IMR-90 (cell line): ENCODE measurements at regions not wholly inside any gene's neighbourhood (a gene's known extent, or its start where the extent isn't known, plus 50 kb on each side); places are given as distances from the start of the nearest gene placed in this dataset.

Experiments used
- ATAC-seq: fragments of 200-7000 bp; cut with Tn5 transposase; 2 replicates; pipeline ENCODE4 v1.9.1; 2020; ENCODE audit warnings: low read depth, mild to moderate bottlenecking, moderate library complexity
- BruUV-seq: library from RNA; stranded (reverse); fragments of 400-500 nt; replicated peaks from 2 replicates; lab custom pipeline; 2021; lab: Mats Ljungman, UMichigan
- CTCF ChIA-PET: fragments of 300-600 bp; formaldehyde crosslinking; extraction: SDS; loops from one replicate; lab custom pipeline; 2021; ENCODE audit warnings: antibody characterized with exemption; lab: Yijun Ruan, JAX
- POLR2A ChIA-PET: fragments of 300-600 bp; sonication (Branson Sonifier 250); formaldehyde crosslinking; loops from one replicate; lab custom pipeline; 2022; ENCODE audit warnings: antibody characterized with exemption; ENCODE audit not compliant: unreplicated experiment; lab: Charles Lee
- DNase-seq: peaks from one replicate; pipeline ENCODE4 v3.0.0; 2013
- H2AFZ ChIP-seq: replicated peaks from 2 replicates; pipeline ENCODE3; 2013; ENCODE audit warnings: low read length, mild to moderate bottlenecking; ENCODE audit not compliant: poor library complexity
- H2AK5ac ChIP-seq: 2 replicates; pipeline ENCODE4 v1.6.1; 2013; ENCODE audit warnings: low read depth, low read length, inconsistent platforms
- H2AK9ac ChIP-seq: replicated peaks from 2 replicates; pipeline ENCODE3; 2013; ENCODE audit warnings: mild to moderate bottlenecking, low read depth, low read length, moderate library complexity; ENCODE audit not compliant: poor library complexity
- H2BK120ac ChIP-seq: 2 replicates; pipeline ENCODE4 v1.6.1; 2013; ENCODE audit warnings: low read depth, low read length, inconsistent platforms
- H2BK15ac ChIP-seq: 3 replicates; pipeline ENCODE4 v1.6.1; 2013; ENCODE audit warnings: low read depth, low read length, inconsistent platforms
- H2BK20ac ChIP-seq: 2 replicates; pipeline ENCODE4 v1.6.1; 2013; ENCODE audit warnings: low read depth, mild to moderate bottlenecking, inconsistent platforms, low read length, moderate library complexity
- H2BK5ac ChIP-seq: 2 replicates; pipeline ENCODE4 v1.6.1; 2013; ENCODE audit warnings: mild to moderate bottlenecking, low read depth, low read length, inconsistent platforms; ENCODE audit not compliant: poor library complexity, severe bottlenecking
- H3K14ac ChIP-seq: replicated peaks from 2 replicates; pipeline ENCODE4 v1.6.1; 2013; ENCODE audit warnings: low read depth, low read length, inconsistent platforms
- H3K18ac ChIP-seq: 2 replicates; pipeline ENCODE4 v1.6.1; 2013; ENCODE audit warnings: low read depth, low read length, control low read depth
- H3K23ac ChIP-seq: 2 replicates; pipeline ENCODE4 v1.6.1; 2013; ENCODE audit warnings: low read depth, low read length, inconsistent platforms
- H3K27ac ChIP-seq: 2 replicates; pipeline ENCODE4 v1.5.1; 2013; ENCODE audit warnings: mild to moderate bottlenecking, control low read depth, low read length; ENCODE audit not compliant: insufficient read depth
- H3K27me3 ChIP-seq: 2 replicates; pipeline ENCODE4 v1.6.1; 2013; ENCODE audit warnings: low read length; ENCODE audit not compliant: control insufficient read depth, insufficient read depth
- H3K36me3 ChIP-seq: 2 replicates; pipeline ENCODE4 v1.6.1; 2013; ENCODE audit warnings: low read length, mixed read lengths; ENCODE audit not compliant: control insufficient read depth, insufficient read depth
- H3K4ac ChIP-seq: 2 replicates; pipeline ENCODE4 v1.6.1; 2013; ENCODE audit warnings: low read depth, low read length, inconsistent platforms
- H3K4me1 ChIP-seq: 2 replicates; pipeline ENCODE4 v1.6.1; 2013; ENCODE audit warnings: low read length, mixed read lengths; ENCODE audit not compliant: control insufficient read depth, insufficient read depth
- H3K4me2 ChIP-seq: 2 replicates; pipeline ENCODE4 v1.6.1; 2013; ENCODE audit warnings: low read depth, mild to moderate bottlenecking, control low read depth, low read length, moderate library complexity
- H3K4me3 ChIP-seq: 2 replicates; pipeline ENCODE4 v1.5.1; 2013; ENCODE audit warnings: low read depth, mild to moderate bottlenecking, control low read depth, low read length, moderate library complexity; ENCODE audit not compliant: insufficient read depth
- H3K56ac ChIP-seq: 2 replicates; pipeline ENCODE4 v1.6.1; 2013; ENCODE audit warnings: low read length, inconsistent platforms; ENCODE audit not compliant: insufficient read depth; ENCODE audit errors: extremely low read depth
- H3K79me1 ChIP-seq, 2 experiments: 2 replicates each; pipeline ENCODE4 v1.6.1; 2013; ENCODE audit warnings: low read length in 2 of 2, inconsistent platforms in 1 of 2, low read depth in 1 of 2
- H3K9ac ChIP-seq: 2 replicates; pipeline ENCODE4 v1.6.1; 2013; ENCODE audit warnings: low read depth, low read length, control low read depth
- H3K9me1 ChIP-seq: 2 replicates; pipeline ENCODE4 v1.6.1; 2013; ENCODE audit warnings: low read length, inconsistent platforms; ENCODE audit not compliant: insufficient read depth
- H3K9me3 ChIP-seq: 2 replicates; pipeline ENCODE4 v1.6.1; 2013; ENCODE audit warnings: low read length; ENCODE audit not compliant: control insufficient read depth, insufficient read depth
- H4K20me1 ChIP-seq: 2 replicates; pipeline ENCODE4 v1.6.1; 2013; ENCODE audit warnings: low read length, inconsistent platforms; ENCODE audit not compliant: insufficient read depth
- H4K5ac ChIP-seq: 2 replicates; pipeline ENCODE4 v1.6.1; 2013; ENCODE audit warnings: mild to moderate bottlenecking, low read depth, low read length, control low read depth
- H4K8ac ChIP-seq, 2 experiments: 2 replicates each; pipeline ENCODE4 v1.6.1; 2013; ENCODE audit warnings: low read depth in 2 of 2, low read length in 2 of 2, control low read depth in 1 of 2, inconsistent platforms in 1 of 2
- H4K91ac ChIP-seq: 2 replicates; pipeline ENCODE4 v1.6.1; 2013; ENCODE audit warnings: low read depth, low read length, inconsistent platforms; ENCODE audit not compliant: insufficient read depth
- BHLHE40 ChIP-seq: fragments of 150-350 bp; IDR thresholded peaks from 2 replicates; pipeline ENCODE4 v1.6.1; 2016; ENCODE audit warnings: mild to moderate bottlenecking, low read depth, low read length
- CTCF ChIP-seq: conservative IDR thresholded peaks from 2 replicates; pipeline ENCODE4 v1.5.1; 2012; ENCODE audit warnings: mild to moderate bottlenecking, low read depth, low read length, improper control_type of control experiment
- FOS ChIP-seq: fragments of 150-350 bp; IDR thresholded peaks from 2 replicates; pipeline ENCODE4 v1.6.1; 2016; ENCODE audit warnings: low read depth, low read length
- MAFK ChIP-seq: IDR thresholded peaks from 2 replicates; pipeline ENCODE4 v1.6.1; 2012; ENCODE audit warnings: low read depth, low read length, improper control_type of control experiment
- MXI1 ChIP-seq: IDR thresholded peaks from 2 replicates; pipeline ENCODE4 v1.6.1; 2012; ENCODE audit warnings: low read depth, mild to moderate bottlenecking, low read length, moderate library complexity, borderline replicate concordance
- NFE2L2 ChIP-seq: fragments of 150-350 bp; IDR thresholded peaks from 2 replicates; pipeline ENCODE4 v1.6.1; 2016; ENCODE audit warnings: low read depth, mild to moderate bottlenecking, low read length
- POLR2A ChIP-seq: IDR thresholded peaks from 2 replicates; pipeline ENCODE4 v1.6.1; 2012; ENCODE audit warnings: mild to moderate bottlenecking, low read depth, low read length
- RAD21 ChIP-seq: IDR thresholded peaks from 2 replicates; pipeline ENCODE4 v1.6.1; 2012; ENCODE audit warnings: low read length, improper control_type of control experiment
- RCOR1 ChIP-seq: IDR thresholded peaks from 2 replicates; pipeline ENCODE4 v1.6.1; 2012; ENCODE audit warnings: mild to moderate bottlenecking, low read length, improper control_type of control experiment; ENCODE audit not compliant: insufficient replicate concordance
- SMC3 ChIP-seq: fragments of 150-350 bp; IDR thresholded peaks from 2 replicates; pipeline ENCODE4 v1.6.1; 2016; ENCODE audit warnings: low read depth, mild to moderate bottlenecking, antibody characterized with exemption, low read length, moderate library complexity
- WGBS, 2 experiments: methylation state at CpG; one replicate each; pipeline versions ENCODE4 v1.1.5 to v1.1.7; 2013; ENCODE audit warnings: missing lambda C conversion rate in 2 of 2; ENCODE audit not compliant: insufficient read length in 1 of 2; ENCODE audit errors: extremely low coverage in 2 of 2; 5-methylcytosine and 5-hydroxymethylcytosine counted together
- dilution Hi-C: fragments of 300-500 bp; cut with HindIII; formaldehyde crosslinking; loops from one replicate; pipeline ENCODE4 v1.14.3; 2018; ENCODE audit warnings: low sequenced_read_pairs; ENCODE audit not compliant: unreplicated experiment
- in situ Hi-C: fragments of 300-500 bp; cut with MboI; formaldehyde crosslinking; loops from 3 replicates; pipeline ENCODE4 v1.14.3; 2019; ENCODE audit warnings: low sequenced_read_pairs, inconsistent platforms, mixed read lengths
- intact Hi-C: fragments of 100-400 bp; cut with micrococcal nuclease; formaldehyde crosslinking; loops from 2 replicates; pipeline ENCODE4 v1.10.0; 2022
- TF ChIP-seq, protein P1 (sequence below): fragments of 150-350 bp; IDR thresholded peaks from 2 replicates; pipeline ENCODE4 v1.6.1; 2016; ENCODE audit warnings: low read depth, mild to moderate bottlenecking, low read length, moderate library complexity, borderline replicate concordance

DNA sequence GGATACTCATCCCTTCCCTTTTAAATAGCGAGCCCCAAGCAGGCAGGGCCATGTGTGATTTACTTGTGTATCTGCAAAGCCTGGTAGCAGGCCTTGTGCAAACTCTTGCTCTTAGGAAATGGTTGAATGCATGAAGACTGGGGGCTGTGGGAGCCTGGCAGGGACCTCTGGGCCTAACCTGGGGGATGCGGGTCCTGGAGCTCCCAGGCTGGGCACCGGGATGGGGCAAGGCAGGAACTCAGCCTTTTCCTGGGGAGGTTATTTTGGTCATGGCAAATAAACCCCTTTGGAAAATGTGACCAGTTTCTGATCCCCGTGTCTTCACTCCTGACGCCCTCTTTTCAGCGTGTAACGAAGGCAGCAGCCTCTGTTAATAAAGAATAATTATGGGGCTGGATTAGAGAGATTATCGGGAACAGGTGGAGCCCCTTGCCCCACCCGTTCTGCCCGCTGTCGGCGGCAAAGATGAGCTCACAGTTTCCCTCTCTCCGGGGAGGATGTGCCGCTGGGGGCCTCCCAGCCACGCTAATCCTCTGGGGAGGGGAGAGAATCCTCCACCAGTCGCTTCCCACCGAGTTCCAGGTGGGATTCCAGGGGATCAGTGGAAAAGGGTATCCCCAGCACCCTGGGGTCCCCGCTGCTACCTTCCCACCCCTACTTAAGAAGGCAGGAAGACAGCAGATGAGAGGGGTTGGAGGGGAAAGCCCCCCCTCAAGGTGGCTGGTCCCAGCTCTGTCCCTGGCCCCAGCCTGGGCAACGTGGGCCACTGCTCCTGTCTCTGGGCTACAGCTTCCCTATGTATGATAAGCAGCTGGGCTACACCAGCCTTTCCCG lies 69.7 kb upstream of the WNT4 start:
- no peak overlapping the region for H4K8ac ChIP-seq
- DNase-seq (no peak), ATAC-seq (no peak)
- no peak overlapping the region for H2AK9ac ChIP-seq
- H4K20me1 ChIP-seq: no peaks in the 10 kb centered on the region; the same call in 1 of the 2 replicates
- H3K4ac ChIP-seq: no peak overlapping the region
- H4K5ac ChIP-seq: no peak overlapping the region
- intact Hi-C loops: loop anchor here (1.0 kb wide), 1 partner anchor 30 kb away; no protein-coding TSS in a partner anchor
- no peak overlapping the region for H2BK120ac ChIP-seq
- H2AFZ ChIP-seq: no peak overlapping the region
- H4K91ac ChIP-seq: no peak overlapping the region
- no peak overlapping the region for H3K9ac ChIP-seq
- no TSS peak for BruUV-seq
- H2BK20ac ChIP-seq: no peak overlapping the region
- ChIA-PET POLR2A (no interaction called here), CTCF (no interaction called here)
- H3K36me3 ChIP-seq: no peaks in the 10 kb centered on the region
- H3K9me1 ChIP-seq: no peaks in the 10 kb centered on the region
- peaks cover 74% of the 10 kb centered on the region for H3K27me3 ChIP-seq
- no peak overlapping the region for H2BK5ac ChIP-seq
- no peak overlapping the region for H3K27ac ChIP-seq
- H3K79me1 ChIP-seq: no peaks in the 10 kb centered on the region
- no peak overlapping the region for H3K18ac ChIP-seq
- H3K56ac ChIP-seq: no peak overlapping the region
- no peak for TF ChIP-seq SMC3
- TF ChIP-seq BHLHE40: no peak
- TF ChIP-seq MAFK: no peak
- TF ChIP-seq, protein P1, sequence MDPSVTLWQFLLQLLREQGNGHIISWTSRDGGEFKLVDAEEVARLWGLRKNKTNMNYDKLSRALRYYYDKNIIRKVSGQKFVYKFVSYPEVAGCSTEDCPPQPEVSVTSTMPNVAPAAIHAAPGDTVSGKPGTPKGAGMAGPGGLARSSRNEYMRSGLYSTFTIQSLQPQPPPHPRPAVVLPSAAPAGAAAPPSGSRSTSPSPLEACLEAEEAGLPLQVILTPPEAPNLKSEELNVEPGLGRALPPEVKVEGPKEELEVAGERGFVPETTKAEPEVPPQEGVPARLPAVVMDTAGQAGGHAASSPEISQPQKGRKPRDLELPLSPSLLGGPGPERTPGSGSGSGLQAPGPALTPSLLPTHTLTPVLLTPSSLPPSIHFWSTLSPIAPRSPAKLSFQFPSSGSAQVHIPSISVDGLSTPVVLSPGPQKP: no peak
- no peak for TF ChIP-seq NFE2L2
- TF ChIP-seq POLR2A: no peak
- TF ChIP-seq RCOR1: no peak
- TF ChIP-seq CTCF: no peak
- TF ChIP-seq MXI1: no peak
- TF ChIP-seq RAD21: no peak
- no peak for TF ChIP-seq FOS
- no peak overlapping the region for H3K4me3 ChIP-seq
- dilution Hi-C loops: no loop called here
- H2AK5ac ChIP-seq: no peak overlapping the region
- no peak overlapping the region for H3K4me2 ChIP-seq
- H2BK15ac ChIP-seq: no peak overlapping the region
- H3K14ac ChIP-seq: no peak overlapping the region
- in situ Hi-C loops: no loop called here
- WGBS, 2 experiments: 60% methylated on average over 1 of the region's 20 CpGs; no CpG with 5 or more reads in 1 of the 2 experiments
- no peaks in the 10 kb centered on the region for H3K4me1 ChIP-seq
- H3K23ac ChIP-seq: no peak overlapping the region
- no peaks in the 10 kb centered on the region; the same call in 1 of the 2 replicates for H3K9me3 ChIP-seq
